ENCODE measurements at regions not wholly inside any gene's neighbourhood (a gene's known extent, or its start where the extent isn't known, plus 50 kb on each side); places are given as distances from the start of the nearest gene placed in this dataset. TPM values are rescaled to one million over a fixed set of nuclear protein-coding genes. Genes with fewer than 3 reads are reported as not detected.
A peak's percentile ranks its signal among the peaks of the same experiment; 100 is the strongest.

DNA sequence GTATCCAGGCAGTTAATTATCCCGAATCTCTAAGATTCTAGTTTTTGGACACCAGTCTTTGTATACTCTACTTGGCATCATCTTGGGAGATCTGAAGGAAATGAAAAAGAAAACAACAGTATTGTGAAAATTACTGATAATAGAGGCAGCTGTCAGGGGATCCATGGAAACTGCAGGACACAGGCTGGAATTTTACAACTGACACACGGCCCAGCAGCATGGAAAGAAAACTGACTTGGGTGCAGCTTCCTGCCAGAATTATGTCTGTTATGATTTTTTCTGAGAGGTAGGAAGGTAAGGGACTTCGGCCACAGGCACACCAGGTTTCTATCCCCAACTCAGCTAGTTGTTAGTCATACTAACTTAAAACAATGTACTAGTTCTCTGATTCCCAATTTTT is 57.7 kb upstream of the ERBB4 start:
- no peak for DNase-seq (ENCODE audit: insufficient read length, low spot score, missing footprints)
- H3K27me3 ChIP-seq (ENCODE audit: insufficient read depth, low read length): no peaks in the 10 kb centered on the region
- no peak overlapping the region for H3K4me3 ChIP-seq (ENCODE audit: insufficient read depth, low read length)
- H2AFZ ChIP-seq (ENCODE audit: low read length): no peak overlapping the region
- no peaks in the 10 kb centered on the region for H3K9me3 ChIP-seq (ENCODE audit: low read depth, low read length)
- no peak overlapping the region for H3K27ac ChIP-seq (ENCODE audit: low read depth, low read length)
- TF ChIP-seq, protein P1, sequence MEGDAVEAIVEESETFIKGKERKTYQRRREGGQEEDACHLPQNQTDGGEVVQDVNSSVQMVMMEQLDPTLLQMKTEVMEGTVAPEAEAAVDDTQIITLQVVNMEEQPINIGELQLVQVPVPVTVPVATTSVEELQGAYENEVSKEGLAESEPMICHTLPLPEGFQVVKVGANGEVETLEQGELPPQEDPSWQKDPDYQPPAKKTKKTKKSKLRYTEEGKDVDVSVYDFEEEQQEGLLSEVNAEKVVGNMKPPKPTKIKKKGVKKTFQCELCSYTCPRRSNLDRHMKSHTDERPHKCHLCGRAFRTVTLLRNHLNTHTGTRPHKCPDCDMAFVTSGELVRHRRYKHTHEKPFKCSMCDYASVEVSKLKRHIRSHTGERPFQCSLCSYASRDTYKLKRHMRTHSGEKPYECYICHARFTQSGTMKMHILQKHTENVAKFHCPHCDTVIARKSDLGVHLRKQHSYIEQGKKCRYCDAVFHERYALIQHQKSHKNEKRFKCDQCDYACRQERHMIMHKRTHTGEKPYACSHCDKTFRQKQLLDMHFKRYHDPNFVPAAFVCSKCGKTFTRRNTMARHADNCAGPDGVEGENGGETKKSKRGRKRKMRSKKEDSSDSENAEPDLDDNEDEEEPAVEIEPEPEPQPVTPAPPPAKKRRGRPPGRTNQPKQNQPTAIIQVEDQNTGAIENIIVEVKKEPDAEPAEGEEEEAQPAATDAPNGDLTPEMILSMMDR (IDR thresholded peaks at IDR 0.05; ENCODE audit: extremely low read depth, low read depth, low read length): no peak
- H3K4me2 ChIP-seq (ENCODE audit: insufficient read depth, low read length): no peak overlapping the region
- no peaks in the 10 kb centered on the region for H3K36me3 ChIP-seq (ENCODE audit: insufficient read depth, low read length)
- no peaks in the 10 kb centered on the region for H3K79me2 ChIP-seq (ENCODE audit: insufficient read depth, low read length)
- H4K20me1 ChIP-seq (ENCODE audit: insufficient read depth, low read length): no peaks in the 10 kb centered on the region
- peaks cover 6% of the 10 kb centered on the region for H3K4me1 ChIP-seq (ENCODE audit: insufficient read depth, low read length)

DNA sequence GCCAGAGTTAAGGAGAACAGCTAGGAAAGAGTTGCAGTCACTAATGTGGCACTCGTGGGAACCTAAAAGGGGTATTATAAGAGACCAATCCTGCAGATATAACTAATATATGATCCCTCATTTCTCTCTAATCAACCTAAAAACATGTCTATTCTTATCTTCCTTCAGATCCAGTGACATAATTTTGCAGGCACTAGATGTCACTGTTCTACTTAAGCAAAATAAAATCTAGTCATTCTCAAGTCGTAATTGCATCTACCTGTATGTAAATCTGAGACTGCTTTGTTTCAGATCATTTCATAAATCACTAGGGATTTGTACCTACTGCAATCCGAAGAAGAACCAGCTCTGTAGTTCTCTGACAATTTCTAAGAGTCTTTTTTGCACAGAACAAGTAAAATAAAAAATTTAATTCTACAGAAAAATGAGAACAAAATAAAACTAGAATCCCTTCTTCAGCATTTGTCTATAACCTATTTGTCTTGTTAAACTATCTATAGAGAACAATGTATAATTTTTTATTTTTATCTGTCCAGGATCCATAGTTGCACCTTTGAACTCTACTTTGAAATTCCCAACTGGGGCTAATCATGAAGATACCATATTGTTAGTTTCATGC is 56.5 kb upstream of the ERBB4 start:
- Histone ChIP-seq H2AFZ (ENCODE audit: low read length) (peak overlapping the region; percentile 3), H3K4me3 (ENCODE audit: insufficient read depth, low read length) (no peak overlapping the region), H3K27me3 (ENCODE audit: insufficient read depth, low read length) (no peaks in the 10 kb centered on the region), H3K9me3 (ENCODE audit: low read depth, low read length) (no peaks in the 10 kb centered on the region), H4K20me1 (ENCODE audit: insufficient read depth, low read length) (no peaks in the 10 kb centered on the region), H3K36me3 (ENCODE audit: insufficient read depth, low read length) (no peaks in the 10 kb centered on the region), H3K4me2 (ENCODE audit: insufficient read depth, low read length) (no peak overlapping the region), H3K4me1 (ENCODE audit: insufficient read depth, low read length) (peaks cover 6% of the 10 kb centered on the region), H3K79me2 (ENCODE audit: insufficient read depth, low read length) (no peaks in the 10 kb centered on the region), H3K27ac (ENCODE audit: low read depth, low read length) (no peak overlapping the region)
- TF ChIP-seq, protein P1 (IDR thresholded peaks at IDR 0.05; ENCODE audit: extremely low read depth, low read depth, low read length): peak; percentile 33
- peak; percentile 47 for DNase-seq (ENCODE audit: insufficient read length, low spot score, missing footprints)

DNA sequence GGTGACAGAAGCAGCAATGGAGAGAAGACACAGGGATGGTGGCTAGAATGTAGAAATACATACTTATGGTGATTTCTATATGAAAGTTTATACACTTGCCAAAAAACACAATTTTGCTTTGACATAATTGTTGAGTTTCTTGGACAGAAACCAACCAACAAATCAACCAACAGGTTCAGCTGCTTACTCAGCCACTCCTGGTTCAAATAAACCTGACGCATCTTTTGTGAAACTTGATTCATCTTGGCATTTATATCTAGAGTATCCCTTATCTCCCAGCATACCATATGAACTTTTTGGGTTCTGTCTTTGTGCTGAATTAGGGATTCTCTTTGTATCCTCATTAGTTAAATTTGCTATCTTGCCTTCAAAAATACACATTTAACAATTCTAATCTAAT is 54.1 kb upstream of the ERBB4 start:
- H3K9me3 ChIP-seq (ENCODE audit: low read depth, low read length): no peaks in the 10 kb centered on the region
- H3K27ac ChIP-seq (ENCODE audit: low read depth, low read length): no peak overlapping the region
- no peak overlapping the region for H3K4me2 ChIP-seq (ENCODE audit: insufficient read depth, low read length)
- H2AFZ ChIP-seq (ENCODE audit: low read length): no peak overlapping the region
- no peak for DNase-seq (ENCODE audit: insufficient read length, low spot score, missing footprints)
- H4K20me1 ChIP-seq (ENCODE audit: insufficient read depth, low read length): no peaks in the 10 kb centered on the region
- no peaks in the 10 kb centered on the region for H3K27me3 ChIP-seq (ENCODE audit: insufficient read depth, low read length)
- TF ChIP-seq, protein P1 (IDR thresholded peaks at IDR 0.05; ENCODE audit: extremely low read depth, low read depth, low read length): no peak
- H3K4me1 ChIP-seq (ENCODE audit: insufficient read depth, low read length): peaks cover 2% of the 10 kb centered on the region
- H3K4me3 ChIP-seq (ENCODE audit: insufficient read depth, low read length): no peak overlapping the region
- H3K36me3 ChIP-seq (ENCODE audit: insufficient read depth, low read length): no peaks in the 10 kb centered on the region
- H3K79me2 ChIP-seq (ENCODE audit: insufficient read depth, low read length): no peaks in the 10 kb centered on the region

Small RNA genes in the stretch of these regions (small RNA-seq; reads per million reads assigned to genes)
- gene MIR4776-1: not detected

Data from osteoblast (primary cell).